ENCODE measurements at regions not wholly inside any gene's neighbourhood (a gene's known extent, or its start where the extent isn't known, plus 50 kb on each side); places are given as distances from the start of the nearest gene placed in this dataset.

- TF ChIP-seq CTCF (IDR thresholded peaks at IDR 0.05; ENCODE audit: low read depth, low read length, poor library complexity, severe bottlenecking) (no peak), EZH2phosphoT487 (IDR thresholded peaks at IDR 0.05; ENCODE audit: borderline replicate concordance, low read length) (no peak)
- Histone ChIP-seq H3K36me3 (ENCODE audit: control insufficient read depth, low read length) (no peaks in the 10 kb centered on the region), H3K27me3 (ENCODE audit: control insufficient read depth, low read length) (no peaks in the 10 kb centered on the region), H3K4me3 (ENCODE audit: low read length) (no peak overlapping the region), H3K9me3 (ENCODE audit: control insufficient read depth, insufficient read depth, low read length) (no peaks in the 10 kb centered on the region), H3K9me2 (replicated peaks; ENCODE audit: control insufficient read depth, low read length) (no peaks in the 10 kb centered on the region), H3K79me2 (ENCODE audit: control insufficient read depth, low read length) (no peaks in the 10 kb centered on the region), H4K20me1 (ENCODE audit: control insufficient read depth, insufficient read depth, low read depth, low read length) (no peaks in the 10 kb centered on the region), H3K4me1 (ENCODE audit: control insufficient read depth, low read length) (peaks cover 24% of the 10 kb centered on the region), H3K4me2 (ENCODE audit: low read length) (no peak overlapping the region), H3F3A (ENCODE audit: control insufficient read depth, insufficient read depth) (no peaks in the 10 kb centered on the region), H3K27ac (ENCODE audit: low read depth, low read length) (no peak overlapping the region)
Measured at GRCh38 chr1:172939475-172939874, 111.3 kb downstream of the TNFSF18 start.

DNA sequence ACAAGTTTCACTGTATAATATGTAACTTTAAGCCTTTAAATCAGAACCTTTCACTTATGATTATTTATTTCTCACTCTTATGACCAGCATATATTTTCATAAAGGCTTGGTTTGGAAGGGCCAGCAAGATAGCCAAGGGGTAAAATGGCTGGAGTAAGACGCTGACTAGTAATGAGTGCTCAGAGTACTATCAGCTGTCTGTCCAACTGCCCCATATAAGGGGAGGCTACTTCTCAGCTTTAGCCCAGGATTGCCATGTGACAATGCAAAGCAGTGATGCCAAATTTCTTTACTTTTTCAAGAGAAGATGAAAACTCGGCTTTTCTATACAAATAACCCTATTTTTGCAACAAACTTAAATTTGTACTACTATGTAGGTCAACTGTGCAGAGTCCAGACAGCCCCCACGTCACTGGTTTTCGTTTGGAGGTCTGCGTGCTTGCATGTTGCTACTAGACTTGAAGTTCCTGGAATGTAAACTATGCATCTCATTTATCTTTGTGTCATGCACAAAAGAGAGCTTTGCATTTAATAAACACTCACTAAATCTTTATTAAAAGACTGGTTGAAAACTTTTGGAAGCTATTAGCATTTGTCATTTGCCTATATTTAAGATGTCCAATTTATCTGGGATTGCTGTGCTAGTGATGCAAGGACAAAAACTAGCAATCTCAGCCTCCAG, 110.4 kb downstream of the TNFSF18 start:
- H3F3A ChIP-seq (ENCODE audit: control insufficient read depth, insufficient read depth), result no peaks in the 10 kb centered on the region

DNA sequence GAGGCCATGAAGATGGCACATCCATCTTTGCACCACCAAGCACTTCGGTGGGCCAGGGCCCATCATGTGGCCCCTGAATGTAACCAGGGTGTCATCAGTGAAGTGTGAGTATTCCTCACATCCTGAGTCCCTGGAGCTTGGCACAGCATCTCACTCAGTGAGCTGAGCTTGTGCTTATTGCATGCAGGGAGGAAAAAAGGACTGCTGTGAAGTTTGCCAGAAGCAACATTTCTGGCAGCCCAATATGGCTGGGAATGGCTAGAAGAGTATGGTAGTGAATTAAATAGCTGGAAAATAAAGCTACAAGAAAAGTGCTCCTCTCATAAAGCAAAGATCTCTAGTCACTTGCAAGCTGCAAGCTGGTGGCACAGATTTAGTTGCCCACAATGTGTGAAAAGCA, 109.3 kb downstream of the TNFSF18 start:
- H3F3A ChIP-seq (ENCODE audit: control insufficient read depth, insufficient read depth), result no peaks in the 10 kb centered on the region
- H3K9me3 ChIP-seq (ENCODE audit: control insufficient read depth, insufficient read depth, low read length), result no peaks in the 10 kb centered on the region
- peaks cover 15% of the 10 kb centered on the region for H3K4me1 ChIP-seq (ENCODE audit: control insufficient read depth, low read length)
- H3K4me2 ChIP-seq (ENCODE audit: low read length), result peak overlapping the region; percentile 5; the same call in 1 of the 2 replicates
- no peaks in the 10 kb centered on the region for H3K9me2 ChIP-seq (replicated peaks; ENCODE audit: control insufficient read depth, low read length)
- H4K20me1 ChIP-seq (ENCODE audit: control insufficient read depth, insufficient read depth, low read depth, low read length), result no peaks in the 10 kb centered on the region
- H3K4me3 ChIP-seq (ENCODE audit: low read length), result no peak overlapping the region
- TF ChIP-seq CTCF (IDR thresholded peaks at IDR 0.05; ENCODE audit: low read depth, low read length, poor library complexity, severe bottlenecking), result no peak
- TF ChIP-seq EZH2phosphoT487 (IDR thresholded peaks at IDR 0.05; ENCODE audit: borderline replicate concordance, low read length), result no peak
- no peaks in the 10 kb centered on the region for H3K36me3 ChIP-seq (ENCODE audit: control insufficient read depth, low read length)
- no peaks in the 10 kb centered on the region for H3K27me3 ChIP-seq (ENCODE audit: control insufficient read depth, low read length)
- H3K79me2 ChIP-seq (ENCODE audit: control insufficient read depth, low read length), result no peaks in the 10 kb centered on the region
- H3K27ac ChIP-seq (ENCODE audit: low read depth, low read length), result no peak overlapping the region

More for the DNA sequence above, 110.4 kb downstream of the TNFSF18 start:
- H3K27me3 ChIP-seq (ENCODE audit: control insufficient read depth, low read length), result no peaks in the 10 kb centered on the region
- no peaks in the 10 kb centered on the region for H3K36me3 ChIP-seq (ENCODE audit: control insufficient read depth, low read length)
- no peak for TF ChIP-seq CTCF (IDR thresholded peaks at IDR 0.05; ENCODE audit: low read depth, low read length, poor library complexity, severe bottlenecking)
- TF ChIP-seq EZH2phosphoT487 (IDR thresholded peaks at IDR 0.05; ENCODE audit: borderline replicate concordance, low read length), result no peak
- no peaks in the 10 kb centered on the region for H3K9me2 ChIP-seq (replicated peaks; ENCODE audit: control insufficient read depth, low read length)
- no peak overlapping the region for H3K4me2 ChIP-seq (ENCODE audit: low read length)
- H3K27ac ChIP-seq (ENCODE audit: low read depth, low read length), result no peak overlapping the region
- H3K4me1 ChIP-seq (ENCODE audit: control insufficient read depth, low read length), result peaks cover 16% of the 10 kb centered on the region
- no peak overlapping the region for H3K4me3 ChIP-seq (ENCODE audit: low read length)
- no peaks in the 10 kb centered on the region for H4K20me1 ChIP-seq (ENCODE audit: control insufficient read depth, insufficient read depth, low read depth, low read length)
- no peaks in the 10 kb centered on the region for H3K79me2 ChIP-seq (ENCODE audit: control insufficient read depth, low read length)
- H3K9me3 ChIP-seq (ENCODE audit: control insufficient read depth, insufficient read depth, low read length), result no peaks in the 10 kb centered on the region
